GM12874 (cell line): ENCODE measurements at regions not wholly inside any gene's neighbourhood (a gene's known extent, or its start where the extent isn't known, plus 50 kb on each side); places are given as distances from the start of the nearest gene placed in this dataset.

ENCODE experiments used
- TF ChIP-seq, protein P1 (sequence below): IDR thresholded peaks from 2 replicates; pipeline ENCODE4 v1.5.1; 2011; ENCODE audit warnings: low read depth, mild to moderate bottlenecking, control low read depth, low read length, moderate library complexity; ENCODE audit not compliant: insufficient read depth

GRCh38 chr6:19738010-19738409, 99.2 kb upstream of the ID4 start:
- TF ChIP-seq, protein P1, sequence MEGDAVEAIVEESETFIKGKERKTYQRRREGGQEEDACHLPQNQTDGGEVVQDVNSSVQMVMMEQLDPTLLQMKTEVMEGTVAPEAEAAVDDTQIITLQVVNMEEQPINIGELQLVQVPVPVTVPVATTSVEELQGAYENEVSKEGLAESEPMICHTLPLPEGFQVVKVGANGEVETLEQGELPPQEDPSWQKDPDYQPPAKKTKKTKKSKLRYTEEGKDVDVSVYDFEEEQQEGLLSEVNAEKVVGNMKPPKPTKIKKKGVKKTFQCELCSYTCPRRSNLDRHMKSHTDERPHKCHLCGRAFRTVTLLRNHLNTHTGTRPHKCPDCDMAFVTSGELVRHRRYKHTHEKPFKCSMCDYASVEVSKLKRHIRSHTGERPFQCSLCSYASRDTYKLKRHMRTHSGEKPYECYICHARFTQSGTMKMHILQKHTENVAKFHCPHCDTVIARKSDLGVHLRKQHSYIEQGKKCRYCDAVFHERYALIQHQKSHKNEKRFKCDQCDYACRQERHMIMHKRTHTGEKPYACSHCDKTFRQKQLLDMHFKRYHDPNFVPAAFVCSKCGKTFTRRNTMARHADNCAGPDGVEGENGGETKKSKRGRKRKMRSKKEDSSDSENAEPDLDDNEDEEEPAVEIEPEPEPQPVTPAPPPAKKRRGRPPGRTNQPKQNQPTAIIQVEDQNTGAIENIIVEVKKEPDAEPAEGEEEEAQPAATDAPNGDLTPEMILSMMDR = no peak

- TF ChIP-seq, protein P1 = no peak
Observed at GRCh38 chr6:19749722-19750121, 87.4 kb upstream of the ID4 start.

DNA sequence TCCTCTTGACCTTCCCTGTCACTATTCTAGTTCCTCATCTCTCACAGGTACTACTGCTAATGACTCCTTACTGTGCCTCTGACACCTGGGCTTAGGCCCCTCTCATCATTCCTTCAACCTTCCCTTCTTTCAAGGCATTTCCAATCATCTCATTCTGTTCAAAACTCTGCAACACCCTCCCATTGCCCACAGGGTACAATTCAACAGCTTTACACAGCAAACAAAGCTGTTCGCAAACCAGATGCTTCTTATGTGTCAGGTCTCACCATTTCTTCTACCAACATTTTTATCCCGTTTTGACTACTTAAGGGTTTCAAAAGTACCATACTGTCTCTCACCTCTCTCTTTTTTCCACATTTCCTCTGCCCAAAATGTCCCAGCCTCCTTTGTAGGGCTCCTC, 84.4 kb upstream of the ID4 start:
- TF ChIP-seq, protein P1 = no peak

GRCh38 chr6:19753826-19754225, 83.3 kb upstream of the ID4 start:
- TF ChIP-seq, protein P1 = no peak

GRCh38 chr6:19754686-19755085, 82.5 kb upstream of the ID4 start:
- TF ChIP-seq, protein P1 = no peak

DNA sequence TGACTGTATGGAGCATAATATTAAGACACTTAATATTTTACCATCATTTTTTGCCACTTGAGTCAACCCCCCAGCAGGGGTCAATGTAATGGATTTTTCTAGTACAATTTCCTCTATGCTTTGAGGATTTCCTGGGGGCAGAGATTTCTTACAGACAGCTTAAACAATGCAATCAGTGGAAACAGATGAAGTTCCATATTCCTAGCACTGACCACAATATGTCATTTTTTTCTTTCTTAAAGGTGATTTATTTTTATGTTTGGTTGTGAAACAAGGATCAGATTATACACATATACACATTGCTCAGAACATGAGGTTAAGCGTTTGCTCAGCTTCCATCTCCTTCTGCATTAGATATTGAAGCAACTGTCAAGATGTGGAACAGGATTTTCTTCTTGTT, 82.0 kb upstream of the ID4 start:
- TF ChIP-seq, protein P1 = no peak

DNA sequence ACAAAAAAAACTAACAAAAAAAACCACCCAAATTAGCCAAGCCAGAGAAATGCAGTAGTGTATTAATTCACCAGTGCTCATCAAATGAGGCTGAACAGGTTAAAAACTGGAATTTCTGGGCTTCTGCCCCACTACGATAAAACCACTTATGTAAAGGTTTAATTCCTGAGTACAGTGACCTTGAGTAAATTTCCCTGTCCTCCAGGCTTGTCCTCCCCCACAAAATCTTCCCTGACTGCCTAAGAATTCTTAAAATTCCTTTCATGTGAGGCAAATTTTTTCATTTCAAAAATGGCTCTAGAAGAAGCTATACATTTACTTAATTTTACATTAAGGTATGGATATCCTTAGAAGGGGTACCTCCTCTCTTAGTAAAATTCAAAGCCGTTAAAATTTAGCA, 80.1 kb upstream of the ID4 start:
- TF ChIP-seq, protein P1 = no peak
